ENCODE measurements at regions not wholly inside any gene's neighbourhood (a gene's known extent, or its start where the extent isn't known, plus 50 kb on each side); places are given as distances from the start of the nearest gene placed in this dataset.

DNA sequence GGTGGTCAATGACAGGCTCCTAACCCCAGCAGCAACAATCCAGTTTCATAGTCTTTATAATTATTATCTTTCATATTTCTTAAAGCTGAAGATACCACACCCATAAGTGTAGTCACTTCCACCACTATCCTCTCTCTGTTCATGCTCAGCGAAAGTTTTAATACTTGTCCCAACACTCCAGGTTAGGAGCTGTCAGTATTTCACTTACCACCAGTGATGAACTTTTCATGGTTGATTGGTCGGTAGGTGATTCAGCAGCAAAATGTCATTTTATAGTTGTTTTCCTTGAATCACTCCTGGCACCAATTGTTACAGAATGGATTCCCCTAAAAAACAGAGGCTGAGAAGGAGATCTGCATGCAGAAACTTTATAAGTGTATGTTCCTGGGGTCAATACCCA lies 324.9 kb downstream of the CCDC85A start:
- TF ChIP-seq, protein P1, sequence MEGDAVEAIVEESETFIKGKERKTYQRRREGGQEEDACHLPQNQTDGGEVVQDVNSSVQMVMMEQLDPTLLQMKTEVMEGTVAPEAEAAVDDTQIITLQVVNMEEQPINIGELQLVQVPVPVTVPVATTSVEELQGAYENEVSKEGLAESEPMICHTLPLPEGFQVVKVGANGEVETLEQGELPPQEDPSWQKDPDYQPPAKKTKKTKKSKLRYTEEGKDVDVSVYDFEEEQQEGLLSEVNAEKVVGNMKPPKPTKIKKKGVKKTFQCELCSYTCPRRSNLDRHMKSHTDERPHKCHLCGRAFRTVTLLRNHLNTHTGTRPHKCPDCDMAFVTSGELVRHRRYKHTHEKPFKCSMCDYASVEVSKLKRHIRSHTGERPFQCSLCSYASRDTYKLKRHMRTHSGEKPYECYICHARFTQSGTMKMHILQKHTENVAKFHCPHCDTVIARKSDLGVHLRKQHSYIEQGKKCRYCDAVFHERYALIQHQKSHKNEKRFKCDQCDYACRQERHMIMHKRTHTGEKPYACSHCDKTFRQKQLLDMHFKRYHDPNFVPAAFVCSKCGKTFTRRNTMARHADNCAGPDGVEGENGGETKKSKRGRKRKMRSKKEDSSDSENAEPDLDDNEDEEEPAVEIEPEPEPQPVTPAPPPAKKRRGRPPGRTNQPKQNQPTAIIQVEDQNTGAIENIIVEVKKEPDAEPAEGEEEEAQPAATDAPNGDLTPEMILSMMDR (IDR thresholded peaks at IDR 0.05): no peak
- TF ChIP-seq POLR2A (IDR thresholded peaks at IDR 0.05): no peak
